Type B pancreatic cell (in vitro differentiated cells): ENCODE measurements at regions not wholly inside any gene's neighbourhood (a gene's known extent, or its start where the extent isn't known, plus 50 kb on each side); places are given as distances from the start of the nearest gene placed in this dataset.
A peak's percentile ranks its signal among the peaks of the same experiment; 100 is the strongest.

ENCODE experiments used
- DNase-seq: peaks from one replicate; pipeline ENCODE4 v3.0.0; 2021; ENCODE audit warnings: mixed read lengths; ENCODE audit not compliant: unreplicated experiment; ENCODE audit errors: extremely low spot score
- H3K27ac Mint-ChIP-seq: 2 replicates; pipeline ENCODE4 v1.8.0; 2021; ENCODE audit warnings: mild to moderate bottlenecking, mixed read lengths
- H3K27me3 Mint-ChIP-seq: 2 replicates; pipeline ENCODE4 v1.8.0; 2021; ENCODE audit warnings: mixed read lengths
- H3K36me3 Mint-ChIP-seq: 2 replicates; pipeline ENCODE4 v1.8.0; 2021; ENCODE audit warnings: mixed read lengths
- H3K4me1 Mint-ChIP-seq: one replicate; pipeline ENCODE4 v1.8.0; 2021; ENCODE audit warnings: mixed read lengths; ENCODE audit not compliant: unreplicated experiment
- H3K4me3 Mint-ChIP-seq: 2 replicates; pipeline ENCODE4 v1.8.0; 2021; ENCODE audit warnings: mild to moderate bottlenecking, mixed read lengths
- H3K9me3 Mint-ChIP-seq: 2 replicates; pipeline ENCODE4 v1.8.0; 2021; ENCODE audit warnings: mixed read lengths
- TF ChIP-seq, protein P1 (sequence below): fragments of 200-600 bp; sonication (generic); conservative IDR thresholded peaks from 2 replicates; pipeline ENCODE4 v1.5.0; 2021; ENCODE audit warnings: antibody characterized with exemption, mild to moderate bottlenecking

DNA sequence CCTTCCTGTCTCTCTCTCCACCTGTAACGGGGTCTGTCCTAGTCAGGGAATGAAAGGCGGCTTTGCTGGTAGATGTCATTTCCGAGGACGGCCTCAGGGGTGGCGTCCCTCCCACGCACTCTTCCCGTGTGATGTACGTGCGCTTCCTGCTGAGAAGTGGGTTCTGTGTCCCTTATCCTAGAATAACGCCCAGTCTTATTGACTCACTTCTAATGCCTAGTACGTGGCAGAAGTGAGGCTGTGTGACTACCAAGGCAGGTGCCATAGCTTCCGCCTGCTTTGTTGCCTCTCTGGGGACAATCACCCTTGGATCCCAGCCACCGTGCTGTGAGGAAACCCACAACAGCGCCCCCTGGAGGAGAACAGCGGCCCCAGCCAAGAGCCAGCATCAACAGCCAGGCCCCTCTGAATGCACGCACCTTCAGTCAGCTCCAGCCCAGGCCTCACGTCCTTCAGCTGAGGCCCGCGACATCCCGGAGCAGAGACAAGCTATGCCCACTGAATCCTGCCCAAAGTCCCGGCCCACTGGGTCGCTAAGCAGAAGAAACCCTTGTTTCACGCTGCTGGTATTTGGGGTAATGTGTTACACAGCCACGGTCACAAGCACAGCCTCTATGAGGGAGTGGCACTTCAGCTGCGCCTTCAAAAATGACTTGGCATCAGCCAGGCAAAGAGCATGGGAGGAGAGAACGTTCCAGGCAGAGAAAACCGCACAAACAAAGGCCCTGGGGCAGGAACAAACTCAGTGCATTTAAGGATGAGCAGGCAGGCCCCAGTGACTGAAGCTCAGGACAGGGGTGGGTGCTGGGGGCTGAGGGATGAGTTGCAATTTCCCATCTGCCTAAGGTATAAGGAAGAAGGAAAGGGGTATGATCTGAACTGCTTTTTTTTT lies 224.2 kb downstream of the NFATC2 start:
- peaks cover 4% of the 10 kb centered on the region for H3K9me3 Mint-ChIP-seq

DNA sequence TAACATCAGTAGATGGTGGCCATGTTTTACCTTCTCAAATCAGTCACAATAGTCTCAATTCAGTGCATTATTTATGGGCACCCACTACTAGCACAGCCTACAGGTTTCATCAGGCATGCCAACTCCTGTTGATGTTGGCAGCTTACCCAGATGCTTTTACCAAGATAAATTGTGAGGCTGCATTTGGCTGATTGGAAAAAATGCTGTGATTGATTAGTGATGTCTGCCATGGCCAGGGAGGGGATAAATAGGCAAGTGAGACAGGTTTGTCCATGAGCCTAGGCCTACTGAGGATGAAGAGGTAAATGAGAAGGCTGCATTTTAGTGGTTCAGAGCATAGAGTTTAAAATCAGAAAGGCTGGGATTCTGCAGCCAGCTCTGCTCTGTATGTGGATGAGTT lies 227.1 kb downstream of the NFATC2 start:
- TF ChIP-seq, protein P1, sequence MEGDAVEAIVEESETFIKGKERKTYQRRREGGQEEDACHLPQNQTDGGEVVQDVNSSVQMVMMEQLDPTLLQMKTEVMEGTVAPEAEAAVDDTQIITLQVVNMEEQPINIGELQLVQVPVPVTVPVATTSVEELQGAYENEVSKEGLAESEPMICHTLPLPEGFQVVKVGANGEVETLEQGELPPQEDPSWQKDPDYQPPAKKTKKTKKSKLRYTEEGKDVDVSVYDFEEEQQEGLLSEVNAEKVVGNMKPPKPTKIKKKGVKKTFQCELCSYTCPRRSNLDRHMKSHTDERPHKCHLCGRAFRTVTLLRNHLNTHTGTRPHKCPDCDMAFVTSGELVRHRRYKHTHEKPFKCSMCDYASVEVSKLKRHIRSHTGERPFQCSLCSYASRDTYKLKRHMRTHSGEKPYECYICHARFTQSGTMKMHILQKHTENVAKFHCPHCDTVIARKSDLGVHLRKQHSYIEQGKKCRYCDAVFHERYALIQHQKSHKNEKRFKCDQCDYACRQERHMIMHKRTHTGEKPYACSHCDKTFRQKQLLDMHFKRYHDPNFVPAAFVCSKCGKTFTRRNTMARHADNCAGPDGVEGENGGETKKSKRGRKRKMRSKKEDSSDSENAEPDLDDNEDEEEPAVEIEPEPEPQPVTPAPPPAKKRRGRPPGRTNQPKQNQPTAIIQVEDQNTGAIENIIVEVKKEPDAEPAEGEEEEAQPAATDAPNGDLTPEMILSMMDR, result no peak
- H3K27me3 Mint-ChIP-seq, result no peaks in the 10 kb centered on the region
- DNase-seq, result no peak
- H3K36me3 Mint-ChIP-seq, result no peaks in the 10 kb centered on the region
- peaks cover 20% of the 10 kb centered on the region for H3K4me1 Mint-ChIP-seq
- H3K4me3 Mint-ChIP-seq, result no peak overlapping the region
- peaks cover 4% of the 10 kb centered on the region for H3K9me3 Mint-ChIP-seq
- H3K27ac Mint-ChIP-seq, result no peak overlapping the region

More for the DNA sequence above, 224.2 kb downstream of the NFATC2 start:
- no peaks in the 10 kb centered on the region for H3K27me3 Mint-ChIP-seq
- DNase-seq, result no peak
- peaks cover 16% of the 10 kb centered on the region for H3K4me1 Mint-ChIP-seq
- no peaks in the 10 kb centered on the region for H3K36me3 Mint-ChIP-seq
- H3K27ac Mint-ChIP-seq, result peak overlapping the region; percentile 16
- TF ChIP-seq, protein P1, result peak; percentile 80
- no peak overlapping the region for H3K4me3 Mint-ChIP-seq

DNA sequence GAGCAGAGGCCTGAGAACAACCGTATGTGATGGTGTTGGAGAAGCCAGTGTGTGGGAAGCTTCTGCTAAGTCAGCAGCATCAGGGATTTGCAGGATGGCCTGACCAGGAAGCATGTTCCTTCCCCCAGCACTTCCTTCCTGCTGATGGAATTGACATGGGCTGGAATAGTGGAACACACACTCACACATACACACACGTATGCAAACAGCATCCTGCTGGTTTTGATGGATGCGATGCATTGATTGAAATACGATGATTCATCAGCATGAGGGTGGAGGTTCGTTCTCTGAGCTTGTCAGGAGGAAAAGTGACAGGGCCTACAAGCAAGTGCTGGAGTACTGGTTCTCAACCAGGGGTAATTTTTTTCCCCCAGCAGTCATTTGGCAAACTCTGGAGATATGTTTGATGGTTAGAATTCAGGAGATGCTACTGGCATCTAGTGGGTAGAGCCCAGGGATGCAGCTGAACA lies 229.1 kb downstream of the NFATC2 start:
- H3K27ac Mint-ChIP-seq, result peak overlapping the region; percentile 93
- peak overlapping the region; percentile 2 for H3K4me3 Mint-ChIP-seq
- H3K9me3 Mint-ChIP-seq, result peaks cover 4% of the 10 kb centered on the region
- H3K27me3 Mint-ChIP-seq, result no peaks in the 10 kb centered on the region
- TF ChIP-seq, protein P1, result no peak
- DNase-seq, result no peak
- no peaks in the 10 kb centered on the region for H3K36me3 Mint-ChIP-seq
- peaks cover 18% of the 10 kb centered on the region for H3K4me1 Mint-ChIP-seq

DNA sequence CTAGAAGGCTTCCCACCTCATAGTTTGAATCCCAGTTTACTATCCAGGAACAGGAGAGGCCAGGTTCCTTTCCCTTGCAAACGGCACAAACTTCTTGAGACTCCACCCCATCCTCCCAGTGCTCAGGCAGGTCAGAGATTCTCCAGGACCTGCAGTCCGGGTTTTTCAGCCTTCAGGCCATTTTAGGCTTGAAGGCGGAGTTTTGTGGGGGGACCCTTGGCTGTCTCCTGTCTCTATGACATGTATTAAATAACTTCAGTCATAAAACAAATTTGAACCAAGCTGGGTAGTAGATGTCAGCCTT lies 230.1 kb downstream of the NFATC2 start:
- Mint-ChIP-seq H3K4me3 (peak overlapping the region; percentile 75), H3K27me3 (no peaks in the 10 kb centered on the region), H3K9me3 (peaks cover 4% of the 10 kb centered on the region), H3K36me3 (no peaks in the 10 kb centered on the region), H3K27ac (peak overlapping the region; percentile 93), H3K4me1 (peaks cover 17% of the 10 kb centered on the region)
- no peak for DNase-seq
- TF ChIP-seq, protein P1, result no peak

DNA sequence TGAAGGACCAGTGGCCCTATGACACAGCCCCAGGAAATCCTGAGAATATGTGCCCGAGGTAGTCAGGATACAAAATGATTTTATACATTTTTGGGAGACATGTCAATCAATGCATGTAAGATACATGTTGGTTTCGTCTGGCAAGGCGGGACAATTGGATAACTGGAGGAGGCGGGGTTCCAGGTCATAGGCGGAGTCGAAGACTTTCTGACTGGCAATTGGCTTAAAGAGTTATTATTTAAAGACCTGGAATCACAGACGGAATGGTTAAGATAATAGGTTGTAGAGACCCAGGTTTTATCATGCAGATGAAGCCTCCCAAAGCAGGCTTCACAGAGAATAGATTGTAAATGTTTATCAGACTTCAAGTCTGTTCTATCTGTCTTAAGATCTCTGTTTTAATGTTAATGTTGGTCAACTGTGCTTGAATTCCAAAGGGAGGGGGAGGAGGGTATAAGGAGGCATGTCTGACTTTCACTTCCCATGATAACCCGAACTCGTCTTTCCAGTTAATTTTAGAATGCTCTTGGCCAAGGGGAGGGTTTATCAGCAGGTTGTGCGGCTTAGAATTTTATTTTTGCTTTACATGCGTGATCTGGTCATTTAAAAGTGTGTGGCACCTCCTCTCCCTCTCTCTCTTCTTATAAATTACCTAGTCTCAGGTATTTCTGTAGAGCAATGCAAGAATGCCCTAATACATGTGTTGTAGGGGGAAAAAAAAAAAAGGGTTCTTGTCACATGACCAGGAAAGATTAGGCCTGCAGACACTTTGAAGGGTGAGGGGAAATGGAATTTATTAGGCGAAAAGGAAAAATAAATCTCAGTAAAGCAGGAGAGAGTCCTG lies 230.7 kb downstream of the NFATC2 start:
- H3K9me3 Mint-ChIP-seq, result peaks cover 4% of the 10 kb centered on the region
- H3K27ac Mint-ChIP-seq, result peak overlapping the region; percentile 93
- peaks cover 2% of the 10 kb centered on the region for H3K27me3 Mint-ChIP-seq
- no peaks in the 10 kb centered on the region for H3K36me3 Mint-ChIP-seq
- TF ChIP-seq, protein P1, result no peak
- peaks cover 19% of the 10 kb centered on the region for H3K4me1 Mint-ChIP-seq
- DNase-seq, result no peak
- peak overlapping the region; percentile 75 for H3K4me3 Mint-ChIP-seq
